GM21619 (cell line): ENCODE measurements at regions not wholly inside any gene's neighbourhood (a gene's known extent, or its start where the extent isn't known, plus 50 kb on each side); places are given as distances from the start of the nearest gene placed in this dataset.
"Not testable (repeated sequence)": the region's sequence is repeated elsewhere in the genome, so short reads cannot be mapped to it uniquely, and the experiment has no call there.

Experiments
- ATAC-seq: cut with Tn5 transposase; IDR thresholded peaks from one replicate; pipeline ENCODE4 v1.9.1; 2021; ENCODE audit not compliant: unreplicated experiment

GRCh38 chr21:35579520-35580293, 480.6 kb downstream of the SETD4 start:
- no peak for ATAC-seq

DNA sequence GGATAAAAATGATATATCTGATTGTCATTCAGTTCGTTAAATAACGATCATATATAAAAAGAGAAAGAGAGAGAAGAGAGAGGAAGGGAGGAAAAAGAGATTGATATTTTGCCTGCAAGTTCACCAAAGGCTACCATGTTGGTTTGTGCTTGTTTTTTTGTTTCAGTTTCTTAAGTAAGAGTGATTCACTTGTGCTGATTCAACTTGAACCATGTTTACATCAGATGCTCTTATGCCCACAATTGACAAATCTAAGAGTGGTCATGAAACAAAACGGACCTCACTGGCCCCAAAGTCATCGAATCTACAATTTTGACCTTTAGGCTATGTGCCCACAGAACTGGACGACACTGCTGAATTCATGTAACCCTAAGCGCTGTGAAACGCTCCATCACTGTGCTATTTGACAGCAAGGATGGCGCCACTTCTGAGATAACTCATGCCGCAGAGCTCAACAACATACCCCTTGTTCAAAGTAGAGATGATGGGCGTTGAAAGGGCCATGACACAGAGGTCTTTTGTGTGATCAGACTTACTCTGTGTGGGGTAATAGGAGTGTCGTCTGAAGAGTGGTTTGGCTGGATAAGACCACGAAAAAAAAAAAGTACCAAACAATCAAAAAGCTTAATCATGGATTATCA, 481.4 kb downstream of the SETD4 start:
- no peak for ATAC-seq

- ATAC-seq: no peak
Measured at GRCh38 chr21:35578347-35578782, 482.0 kb downstream of the SETD4 start.

DNA sequence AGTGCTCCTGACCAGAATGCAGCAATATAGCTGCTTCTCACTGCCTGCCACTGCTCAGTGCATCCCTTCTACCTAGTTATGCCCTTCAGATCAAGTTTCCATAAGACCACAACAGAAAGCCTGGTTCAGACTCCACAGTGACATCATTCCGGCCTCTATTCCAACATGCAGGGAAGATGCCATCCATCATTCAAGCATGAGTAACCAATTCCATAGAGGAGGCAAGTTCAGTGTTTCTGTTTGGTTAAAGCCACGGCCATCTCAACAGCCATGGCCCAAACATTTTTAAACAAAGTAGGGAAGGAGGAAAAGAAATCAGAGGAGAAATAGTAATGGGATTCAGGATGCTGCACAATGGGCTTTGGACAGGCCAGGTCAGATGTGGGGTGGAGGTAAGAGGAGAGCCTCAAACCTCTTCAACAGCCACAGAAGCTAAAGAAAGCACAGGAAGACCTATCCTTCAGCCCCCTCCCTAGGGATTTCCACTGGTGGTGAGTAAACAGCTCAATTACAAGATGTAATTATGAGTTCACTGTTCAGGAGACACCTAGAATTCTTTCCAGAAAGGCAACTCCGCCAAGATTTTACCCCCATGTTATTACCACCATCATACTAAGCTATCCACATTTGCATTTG, 484.9 kb downstream of the SETD4 start:
- no peak for ATAC-seq

- ATAC-seq: no peak
Measured at GRCh38 chr21:35573472-35574374, 486.6 kb downstream of the SETD4 start.

GRCh38 chr21:35571910-35572309, 488.4 kb downstream of the SETD4 start:
- no peak for ATAC-seq

DNA sequence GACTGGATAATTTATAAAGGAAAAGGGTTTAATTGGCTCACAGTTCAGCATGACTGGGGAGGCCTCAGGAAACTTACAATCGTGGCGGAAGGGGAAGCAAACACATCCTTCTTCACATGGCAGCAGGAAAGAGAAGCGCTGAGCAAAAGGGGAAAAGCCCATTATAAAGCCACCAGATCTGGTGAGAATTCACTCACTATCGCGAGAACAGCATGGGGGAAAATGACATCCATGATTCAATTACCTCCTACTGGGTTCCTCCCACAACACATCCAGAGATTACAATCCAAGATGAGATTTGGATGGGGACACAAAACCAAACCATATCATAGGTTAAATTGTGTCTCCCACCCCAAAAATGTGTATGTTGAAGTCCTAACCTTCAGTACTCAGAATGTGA, 491.7 kb downstream of the SETD4 start:
- no peak for ATAC-seq

GRCh38 chr21:35566874-35567273, 493.5 kb downstream of the SETD4 start:
- no peak for ATAC-seq

- no peak for ATAC-seq
Measured at GRCh38 chr21:35565204-35565611, 495.1 kb downstream of the SETD4 start.

DNA sequence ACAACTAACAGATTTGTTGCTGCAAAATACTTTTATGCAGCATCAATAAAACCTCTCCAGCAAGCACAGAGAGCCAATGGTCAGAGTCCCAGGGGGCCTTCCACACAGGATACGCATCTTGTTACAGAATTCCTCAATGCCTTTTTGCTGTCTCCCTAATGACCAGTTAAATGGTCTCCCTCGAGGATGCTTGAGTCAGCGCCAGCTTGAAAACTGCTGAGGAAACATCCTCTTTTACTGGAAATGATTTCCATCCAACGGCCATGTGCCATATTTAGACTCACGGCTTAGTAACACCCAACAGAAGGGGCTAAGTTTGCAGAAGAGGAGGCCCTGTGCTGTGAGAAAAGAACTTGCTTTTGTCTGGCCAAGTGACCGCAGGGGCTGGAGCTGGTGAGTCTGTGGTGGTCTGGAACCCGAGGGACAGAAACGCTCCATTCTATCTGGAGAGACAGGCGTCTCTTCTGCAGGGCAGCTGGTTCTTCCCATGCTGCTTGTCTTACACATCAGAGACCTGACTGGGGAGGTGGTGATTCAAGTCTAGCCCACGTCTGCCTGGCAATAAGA, 496.4 kb downstream of the SETD4 start:
- ATAC-seq: no peak

DNA sequence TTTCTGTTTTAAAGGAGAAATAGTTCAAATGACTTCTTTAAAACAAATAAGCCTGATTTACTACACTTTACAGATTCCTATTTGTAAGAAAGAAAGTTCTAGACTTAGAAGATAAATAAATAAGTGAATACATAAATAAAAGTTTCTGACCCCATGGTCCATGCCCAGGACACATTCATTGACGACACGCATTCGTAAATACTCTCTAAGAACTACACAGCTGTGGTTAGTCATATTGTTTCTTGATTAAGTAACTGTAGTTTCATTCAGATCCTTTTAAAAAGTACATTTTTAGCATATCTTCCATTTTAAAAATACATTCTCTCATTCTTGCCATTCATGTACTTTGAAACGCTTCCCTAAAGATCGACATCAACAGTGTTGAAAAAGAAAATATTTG, 497.4 kb downstream of the SETD4 start:
- ATAC-seq: no peak

DNA sequence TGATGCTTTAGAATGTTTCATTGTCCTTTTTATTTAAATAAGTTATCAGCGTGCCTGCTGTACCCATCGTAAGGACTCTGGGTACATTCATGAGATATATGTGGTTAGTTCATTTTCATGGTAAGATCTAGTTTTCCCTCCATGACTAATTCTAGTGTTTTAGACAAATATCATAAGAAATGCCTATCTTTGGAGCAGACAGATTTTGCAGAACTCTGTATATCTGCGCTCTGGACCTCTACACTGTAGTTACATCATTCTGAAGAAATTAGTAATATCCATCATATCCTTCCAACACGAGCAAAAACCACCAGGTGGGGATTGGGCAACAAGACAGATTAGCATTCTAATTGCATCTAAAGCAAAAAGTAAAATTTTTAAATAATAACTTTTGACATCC, 499.2 kb downstream of the SETD4 start:
- ATAC-seq: no peak

- no peak for ATAC-seq
Measured at GRCh38 chr21:35559829-35560225, 500.5 kb downstream of the SETD4 start.

GRCh38 chr21:35559128-35559828, 501.0 kb downstream of the SETD4 start:
- ATAC-seq: no peak

- no peak for ATAC-seq
Measured at GRCh38 chr21:35556536-35556935, 503.8 kb downstream of the SETD4 start.

GRCh38 chr21:35552483-35552882, 503.4 kb upstream of the RUNX1 start:
- not testable (repeated sequence) for ATAC-seq

DNA sequence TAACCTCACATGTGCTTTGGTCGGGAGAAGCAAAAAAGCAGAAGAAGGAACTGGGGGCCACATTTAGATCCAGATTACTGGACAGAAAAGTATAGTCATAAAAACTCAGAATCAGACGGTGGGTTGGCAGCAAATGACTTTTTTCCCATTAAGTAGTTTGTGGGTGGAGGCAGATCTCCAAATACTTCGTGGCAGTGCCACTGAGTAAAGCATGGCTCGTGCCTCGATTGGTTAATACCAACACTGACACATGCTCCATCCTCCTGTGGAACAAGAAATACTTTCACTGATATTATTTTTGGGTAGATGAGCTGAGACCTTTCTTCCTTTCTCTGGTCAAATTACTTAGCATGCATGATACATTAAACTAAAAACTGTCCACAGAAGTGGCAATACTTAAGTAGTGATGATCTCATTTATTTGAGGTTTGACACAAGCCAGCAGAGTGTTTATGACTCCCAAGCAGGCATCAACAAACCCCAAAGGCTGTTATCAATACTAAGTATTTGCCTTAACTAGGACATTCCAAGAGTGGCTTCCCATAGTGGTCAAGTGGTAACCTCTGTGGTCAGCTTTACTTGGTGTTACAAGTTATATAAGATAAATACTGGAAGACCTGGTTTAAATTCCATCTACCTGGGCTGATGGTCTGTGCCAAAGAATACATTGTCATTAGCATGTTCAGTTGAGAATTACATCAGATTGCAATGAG, 500.0 kb upstream of the RUNX1 start:
- ATAC-seq: no peak

GRCh38 chr21:35547946-35548774, 499.1 kb upstream of the RUNX1 start:
- no peak for ATAC-seq

DNA sequence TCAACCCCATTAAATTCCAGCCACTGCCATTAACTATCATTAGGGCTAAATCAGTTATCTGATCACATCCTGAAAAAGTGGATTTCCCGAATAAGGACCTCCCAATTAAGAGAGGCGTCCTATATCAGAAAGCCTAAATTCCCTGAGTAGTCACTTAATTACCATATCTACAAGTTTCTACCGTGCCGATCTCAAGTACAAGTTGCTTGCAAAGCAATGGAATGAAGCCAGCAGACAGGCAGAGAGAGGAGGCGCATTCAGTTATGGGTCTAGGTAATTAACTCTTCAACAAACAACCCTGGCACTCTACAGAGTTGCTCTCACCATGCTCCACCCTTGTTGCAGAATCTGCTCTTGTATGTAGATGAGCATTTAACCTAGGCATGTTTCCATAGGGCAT, 494.6 kb upstream of the RUNX1 start:
- no peak for ATAC-seq
